Fibroblast of lung (primary cell): ENCODE measurements at regions not wholly inside any gene's neighbourhood (a gene's known extent, or its start where the extent isn't known, plus 50 kb on each side); places are given as distances from the start of the nearest gene placed in this dataset.
"Not testable (repeated sequence)": the region's sequence is repeated elsewhere in the genome, so short reads cannot be mapped to it uniquely, and the experiment has no call there.

Experiments used
- CTCF ChIP-seq, 2 donors: IDR thresholded peaks in 1 of 2; conservative IDR thresholded peaks in 1 of 2; 1 replicate in 1 of 2; 2 replicates in 1 of 2; pipeline ENCODE4 v1.5.1; 2011 to 2012; ENCODE audit warnings: low read length in 2 of 2, control low read depth in 1 of 2, inconsistent platforms in 1 of 2, low read depth in 1 of 2, mild to moderate bottlenecking in 1 of 2
- EZH2 ChIP-seq: IDR thresholded peaks from 2 replicates; pipeline ENCODE4 v1.5.1; 2012; ENCODE audit warnings: low read length, control low read depth, mild to moderate bottlenecking; ENCODE audit errors: missing control alignments

DNA sequence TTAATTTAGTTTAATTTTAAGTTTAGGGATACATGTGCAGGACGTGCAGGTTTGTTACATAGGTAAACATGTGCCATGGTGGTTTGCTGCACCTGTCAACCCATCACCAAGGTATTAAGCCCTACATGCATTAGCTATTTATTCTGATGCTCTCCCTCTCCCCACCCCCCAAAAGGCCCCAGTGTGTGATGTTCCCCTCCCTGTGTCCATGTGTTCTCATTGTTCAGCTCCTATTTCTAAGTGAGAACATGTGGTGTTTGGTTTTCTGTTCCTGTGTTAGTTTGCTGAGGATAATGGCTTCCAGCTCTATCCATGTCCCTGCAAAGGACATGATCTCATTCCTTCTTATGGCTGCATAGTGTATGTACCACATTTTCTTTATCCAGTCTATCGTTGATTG lies 53.6 kb downstream of the ACTBL2 start:
- TF ChIP-seq CTCF (conservative IDR thresholded peaks at IDR 0.05 in 1 of 2, IDR thresholded peaks at IDR 0.05 in 1 of 2; ENCODE audit: low read depth in 1 of 2, low read length in 2 of 2); EZH2: not testable (repeated sequence)
